GM12878 (cell line): ENCODE measurements at regions not wholly inside any gene's neighbourhood (a gene's known extent, or its start where the extent isn't known, plus 50 kb on each side); places are given as distances from the start of the nearest gene placed in this dataset.

Source experiments
- ATAC-seq: fragments of 200-7000 bp; cut with Tn5 transposase; 3 replicates; pipeline ENCODE4 v1.9.1; 2020; ENCODE audit warnings: mild to moderate bottlenecking, moderate library complexity
- BruUV-seq: library from RNA; stranded (reverse); fragments of 400-500 nt; replicated peaks from 2 replicates; lab custom pipeline; 2021; lab: Mats Ljungman, UMichigan
- CTCF ChIA-PET: fragments of 300-600 bp; sonication (Branson Sonifier 250); formaldehyde crosslinking; extraction: SDS; loops from one replicate; lab custom pipeline; 2021; ENCODE audit warnings: inconsistent platforms; lab: Yijun Ruan, JAX
- POLR2A ChIA-PET: fragments of 350-600 bp; formaldehyde crosslinking; extraction: SDS; loops from one replicate; lab custom pipeline; 2021; ENCODE audit warnings: inconsistent platforms; lab: Charles Lee
- RAD21 ChIA-PET: fragments of 300-600 bp; sonication (Branson Sonifier 250); formaldehyde crosslinking; loops from one replicate; lab custom pipeline; 2023; ENCODE audit warnings: antibody characterized with exemption; ENCODE audit not compliant: unreplicated experiment; lab: Charles Lee
- SMC1A ChIA-PET: fragments of 300-600 bp; sonication (Branson Sonifier 250); formaldehyde crosslinking; loops from one replicate; lab custom pipeline; 2023; ENCODE audit not compliant: unreplicated experiment, uncharacterized antibody; lab: Charles Lee
- DNase-seq: peaks from one replicate; pipeline ENCODE4 v3.0.0-alpha.2; 2011; ENCODE audit warnings: low read depth, low spot score
- FAIRE-seq: peaks from 3 replicates; lab custom pipeline; 2011; peaks lifted over from hg19 to GRCh38; lab: Jason Lieb, UNC
- H2AFZ ChIP-seq: 2 replicates; pipeline ENCODE4 v1.6.0; 2011; ENCODE audit warnings: low read depth, low read length, control low read depth; ENCODE audit not compliant: control insufficient read depth
- H3K27ac ChIP-seq: 2 replicates; pipeline ENCODE4 v1.5.1; 2011; ENCODE audit warnings: control low read depth; ENCODE audit not compliant: control insufficient read depth, insufficient read depth
- H3K27me3 ChIP-seq, 2 experiments: replicated peaks in 1 of 2; 2 replicates each; pipeline versions ENCODE4 v1.6.0 to v1.6.1; 2011; ENCODE audit warnings: low read length in 1 of 2; ENCODE audit not compliant: control insufficient read depth in 2 of 2, insufficient read depth in 2 of 2
- H3K36me3 ChIP-seq, 2 experiments: 2 replicates each; pipeline ENCODE4 v1.5.1; 2011; ENCODE audit warnings: low read length in 1 of 2; ENCODE audit not compliant: control insufficient read depth in 2 of 2, insufficient read depth in 2 of 2
- H3K4me1 ChIP-seq: 2 replicates; pipeline ENCODE4 v1.6.1; 2011; ENCODE audit warnings: mild to moderate bottlenecking, low read length, moderate library complexity, mixed read lengths; ENCODE audit not compliant: control insufficient read depth, insufficient read depth
- H3K4me2 ChIP-seq: 2 replicates; pipeline ENCODE4 v1.6.0; 2011; ENCODE audit warnings: control low read depth; ENCODE audit not compliant: control insufficient read depth, insufficient read depth
- H3K4me3 ChIP-seq: fragments of 200-600 bp; sonication (generic); 2 replicates; pipeline ENCODE4 v1.5.1; 2016
- H3K79me2 ChIP-seq: 2 replicates; pipeline ENCODE4 v1.6.0; 2011; ENCODE audit warnings: low read length; ENCODE audit not compliant: control insufficient read depth, insufficient read depth
- H3K9ac ChIP-seq: 2 replicates; pipeline ENCODE4 v1.8.0; 2011; ENCODE audit warnings: low read length, control low read depth, mixed read lengths; ENCODE audit not compliant: control insufficient read depth, insufficient read depth
- H3K9me3 ChIP-seq: replicated peaks from 3 replicates; pipeline ENCODE4 v1.5.1; 2011; ENCODE audit warnings: mild to moderate bottlenecking, low read length; ENCODE audit not compliant: control insufficient read depth, insufficient read depth
- H4K20me1 ChIP-seq: 2 replicates; pipeline ENCODE4 v1.6.0; 2011; ENCODE audit not compliant: control insufficient read depth, insufficient read depth
- FOS ChIP-seq: IDR thresholded peaks from 3 replicates; pipeline ENCODE4 v1.6.1; 2011; ENCODE audit warnings: borderline replicate concordance; ENCODE audit not compliant: insufficient read length; ENCODE audit errors: extremely low read depth
- FOXK2 ChIP-seq: fragments of 450-650 bp; IDR thresholded peaks from 2 replicates; pipeline ENCODE4 v1.6.1; 2017; ENCODE audit warnings: mild to moderate bottlenecking, moderate library complexity
- HSF1 ChIP-seq: fragments of 150-350 bp; IDR thresholded peaks from 2 replicates; pipeline ENCODE4 v1.6.1; 2014; ENCODE audit warnings: mild to moderate bottlenecking, low read depth, low read length
- IRF5 ChIP-seq: fragments of 450-650 bp; IDR thresholded peaks from 2 replicates; pipeline ENCODE4 v1.6.1; 2017; ENCODE audit warnings: borderline replicate concordance
- PRDM15 ChIP-seq: fragments of 450-650 bp; formaldehyde crosslinking; IDR thresholded peaks from 2 replicates; pipeline ENCODE4 v1.4.0; 2020; ENCODE audit warnings: mild to moderate bottlenecking, moderate library complexity
- RBBP5 ChIP-seq: fragments of 200-600 bp; sonication (generic); conservative IDR thresholded peaks from 2 replicates; pipeline ENCODE4 v1.6.1; 2016
- SMAD1 ChIP-seq: fragments of 450-650 bp; IDR thresholded peaks from 2 replicates; pipeline ENCODE4 v1.6.1; 2018; ENCODE audit warnings: mild to moderate bottlenecking, low read depth; ENCODE audit not compliant: partially characterized antibody
- TAF1 ChIP-seq: IDR thresholded peaks from 2 replicates; pipeline ENCODE4 v1.6.1; 2011; ENCODE audit warnings: mild to moderate bottlenecking, low read depth, low read length, borderline replicate concordance
- ZNF622 ChIP-seq: fragments of 450-650 bp; IDR thresholded peaks from 2 replicates; pipeline ENCODE4 v1.6.1; 2017; ENCODE audit warnings: mild to moderate bottlenecking, inconsistent platforms
- ZNF687 ChIP-seq: fragments of 450-650 bp; IDR thresholded peaks from 2 replicates; pipeline ENCODE4 v1.6.1; 2017; ENCODE audit warnings: mild to moderate bottlenecking, moderate library complexity
- WGBS: methylation state at CpG from one replicate; pipeline ENCODE4 v1.1.6; 2016; ENCODE audit warnings: low lambda C conversion rate; ENCODE audit not compliant: insufficient replicate concordance, insufficient coverage; ENCODE audit errors: missing lambda C conversion rate; 5-methylcytosine and 5-hydroxymethylcytosine counted together
- in situ Hi-C: fragments of 300-500 bp; cut with MboI; formaldehyde crosslinking; loops from 9 replicates; pipeline ENCODE4 v1.14.3; 2018; ENCODE audit warnings: mixed read lengths
- intact Hi-C: fragments of 100-400 bp; cut with micrococcal nuclease; formaldehyde crosslinking; loops from one replicate; pipeline ENCODE4 v1.14.2; 2022; ENCODE audit not compliant: unreplicated experiment

- no peak for TF ChIP-seq FOS
- no peak for TF ChIP-seq FOXK2
- TF ChIP-seq TAF1: no peak
- no peak for TF ChIP-seq RBBP5
- TF ChIP-seq HSF1: no peak
These were observed 75.9 kb upstream of the TMEM18 start (continued) for GRCh38 chr2:753123-753522.

DNA sequence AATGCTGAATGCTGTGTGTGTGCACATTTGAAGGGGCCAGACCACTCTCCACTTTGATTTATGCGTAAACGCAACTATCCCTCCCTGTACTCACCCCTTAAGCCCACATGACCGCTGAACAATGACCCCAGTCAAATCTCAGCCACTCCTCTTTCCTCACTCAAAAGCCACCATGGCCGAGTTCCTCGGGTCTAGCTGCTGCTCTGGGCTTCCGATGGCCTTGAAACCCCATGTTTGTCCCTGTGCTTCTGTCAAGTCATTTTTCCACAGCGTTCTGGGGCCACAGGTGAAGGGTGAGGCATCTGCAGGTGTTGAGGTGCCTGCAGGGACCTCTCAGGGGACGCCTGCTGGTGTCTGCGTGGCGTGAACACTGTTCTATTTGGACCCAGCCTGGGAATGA, 74.3 kb upstream of the TMEM18 start:
- WGBS: 33% methylated on average over 10 of the region's 10 CpGs
- H3K36me3 ChIP-seq: no peaks in the 10 kb centered on the region
- in situ Hi-C loops (no loop called here), intact Hi-C loops (no loop called here)
- no peaks in the 10 kb centered on the region for H3K79me2 ChIP-seq
- ATAC-seq (no peak), DNase-seq (no peak), FAIRE-seq (no peak)
- no peaks in the 10 kb centered on the region for H3K4me1 ChIP-seq
- ChIA-PET RAD21 (no interaction called here), SMC1A (no interaction called here), POLR2A (no interaction called here), CTCF (no interaction called here)
- no peak overlapping the region for H3K9ac ChIP-seq
- H4K20me1 ChIP-seq: no peaks in the 10 kb centered on the region
- H3K4me2 ChIP-seq: no peak overlapping the region
- no peak overlapping the region for H3K4me3 ChIP-seq
- H3K27ac ChIP-seq: no peak overlapping the region
- no peak overlapping the region for H2AFZ ChIP-seq
- no peaks in the 10 kb centered on the region for H3K27me3 ChIP-seq
- H3K9me3 ChIP-seq: no peaks in the 10 kb centered on the region
- BruUV-seq: no TSS peak
- TF ChIP-seq PRDM15 (no peak), ZNF687 (no peak), FOS (no peak), IRF5 (no peak), SMAD1 (no peak), ZNF622 (no peak)
